Lower lobe of right lung (tissue), 2 donors: ENCODE measurements at regions not wholly inside any gene's neighbourhood (a gene's known extent, or its start where the extent isn't known, plus 50 kb on each side); places are given as distances from the start of the nearest gene placed in this dataset.

ENCODE experiments used
- ATAC-seq, 2 donors: fragments of 200-7000 bp; cut with Tn5 transposase; one replicate each; pipeline ENCODE4 v1.9.1; 2020 to 2022; ENCODE audit warnings: mild to moderate bottlenecking in 2 of 2, moderate library complexity in 2 of 2
- DNase-seq: peaks from one replicate; pipeline ENCODE4 v3.0.0-alpha.2; 2020
- H3K27ac ChIP-seq: fragments of 200-600 bp; one replicate; pipeline ENCODE4 v1.8.0; 2022
- H3K27me3 ChIP-seq: fragments of 200-600 bp; one replicate; pipeline ENCODE4 v1.8.0; 2022; ENCODE audit warnings: low read depth
- H3K36me3 ChIP-seq: fragments of 200-600 bp; one replicate; pipeline ENCODE4 v1.8.0; 2022; ENCODE audit warnings: mild to moderate bottlenecking
- H3K4me1 ChIP-seq: fragments of 200-600 bp; one replicate; pipeline ENCODE4 v1.8.0; 2022
- H3K4me3 ChIP-seq: fragments of 200-600 bp; one replicate; pipeline ENCODE4 v1.8.0; 2022; ENCODE audit warnings: mild to moderate bottlenecking
- H3K9me3 ChIP-seq: fragments of 200-600 bp; one replicate; pipeline ENCODE4 v1.8.0; 2022
- CTCF ChIP-seq: fragments of 200-600 bp; IDR thresholded peaks from one replicate; pipeline ENCODE4 v1.8.0; 2022; ENCODE audit warnings: antibody characterized with exemption, mild to moderate bottlenecking
- intact Hi-C: fragments of 100-400 bp; cut with DNase I; formaldehyde crosslinking; loops from one replicate; pipeline ENCODE4 v1.11.0; 2022
- donor health status: DM: no; HTN: yes; CAD: no; lungs with severe emphysema.

DNA sequence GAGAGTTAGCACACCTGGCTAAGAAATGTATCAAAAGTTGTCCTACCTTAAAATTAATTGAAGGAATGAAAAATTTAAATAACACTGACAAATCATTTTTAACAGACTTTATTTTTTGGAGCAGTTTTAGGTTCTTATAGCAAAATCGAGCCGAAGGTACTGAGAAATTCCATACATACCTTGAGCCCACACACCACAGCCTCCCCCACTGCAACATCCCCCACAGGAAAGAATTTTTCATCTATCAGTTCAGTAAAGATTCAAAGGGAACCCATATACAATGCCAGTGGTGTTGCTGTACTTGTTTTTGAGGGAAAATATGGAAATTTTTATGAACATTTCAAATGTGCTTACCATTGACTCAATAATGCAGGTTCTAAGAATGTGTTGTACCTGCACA lies 169.8 kb upstream of the HS6ST1 start:
- intact Hi-C loops, result no loop called here
- DNase-seq, result no peak
- H3K9me3 ChIP-seq, result no peaks in the 10 kb centered on the region
- no peaks in the 10 kb centered on the region for H3K4me1 ChIP-seq
- H3K36me3 ChIP-seq, result no peaks in the 10 kb centered on the region
- no peak for TF ChIP-seq CTCF
- no peaks in the 10 kb centered on the region for H3K27me3 ChIP-seq
- H3K27ac ChIP-seq, result no peak overlapping the region
- no peak for ATAC-seq
- no peak overlapping the region for H3K4me3 ChIP-seq

- Histone ChIP-seq H3K4me1 (peaks cover 2% of the 10 kb centered on the region), H3K36me3 (no peaks in the 10 kb centered on the region), H3K27me3 (peaks cover 7% of the 10 kb centered on the region), H3K9me3 (no peaks in the 10 kb centered on the region), H3K27ac (no peak overlapping the region), H3K4me3 (no peak overlapping the region)
- DNase-seq (no peak), ATAC-seq (no peak)
- intact Hi-C loops, result no loop called here
- TF ChIP-seq CTCF, result no peak
Observed at GRCh38 chr2:128489526-128490273, 171.0 kb upstream of the HS6ST1 start.

GRCh38 chr2:128490321-128490720 lies 171.7 kb upstream of the HS6ST1 start:
- H3K4me3 ChIP-seq, result no peak overlapping the region
- no peaks in the 10 kb centered on the region for H3K9me3 ChIP-seq
- no peaks in the 10 kb centered on the region for H3K36me3 ChIP-seq
- ATAC-seq, result no peak
- DNase-seq, result no peak
- intact Hi-C loops, result no loop called here
- H3K27ac ChIP-seq, result no peak overlapping the region
- peaks cover 8% of the 10 kb centered on the region for H3K4me1 ChIP-seq
- TF ChIP-seq CTCF, result no peak
- peaks cover 7% of the 10 kb centered on the region for H3K27me3 ChIP-seq

DNA sequence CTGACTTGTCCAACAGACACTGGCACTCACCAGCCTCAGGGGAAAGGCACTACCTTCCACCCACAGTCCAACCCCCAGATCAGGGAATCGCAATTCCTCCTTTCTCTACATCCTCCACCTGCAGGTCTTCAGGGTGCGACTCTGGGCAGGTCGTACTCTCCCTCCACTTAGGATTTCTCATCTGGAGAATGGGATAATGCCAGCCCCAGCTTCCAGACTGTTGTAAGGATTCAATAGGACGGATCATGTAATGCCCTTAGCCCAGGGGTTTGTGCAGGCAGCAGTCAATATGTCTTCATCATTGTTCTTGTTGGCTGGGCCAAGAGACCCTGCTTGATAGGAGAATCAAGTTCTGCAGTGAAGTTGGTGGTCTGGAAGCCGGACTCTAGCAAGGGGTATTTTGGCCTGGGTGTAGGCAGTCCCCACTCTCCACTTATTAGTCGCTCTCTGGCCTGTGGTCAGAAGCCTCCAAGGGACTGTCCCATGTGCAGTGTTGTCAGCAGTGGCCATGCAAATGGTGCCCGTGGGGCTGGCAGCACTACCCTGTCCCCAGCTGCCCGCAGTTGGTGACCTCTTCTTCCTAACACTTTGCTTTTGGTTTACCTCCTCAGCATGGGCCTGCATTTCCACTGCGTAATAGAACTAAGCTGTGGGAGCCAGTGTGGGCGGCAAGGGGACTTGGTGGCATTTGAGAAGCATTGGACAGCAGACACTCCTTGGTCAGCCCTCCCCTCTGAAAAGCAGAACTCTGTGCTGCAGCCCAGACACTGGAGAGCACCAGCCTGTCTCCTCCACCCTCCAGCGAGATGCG lies 172.4 kb upstream of the HS6ST1 start:
- H3K27ac ChIP-seq, result no peak overlapping the region
- no peaks in the 10 kb centered on the region for H3K9me3 ChIP-seq
- intact Hi-C loops, result no loop called here
- TF ChIP-seq CTCF, result no peak
- no peak overlapping the region for H3K4me3 ChIP-seq
- ATAC-seq (no peak), DNase-seq (no peak)
- H3K36me3 ChIP-seq, result no peaks in the 10 kb centered on the region
- peaks cover 9% of the 10 kb centered on the region for H3K4me1 ChIP-seq
- peaks cover 7% of the 10 kb centered on the region for H3K27me3 ChIP-seq

DNA sequence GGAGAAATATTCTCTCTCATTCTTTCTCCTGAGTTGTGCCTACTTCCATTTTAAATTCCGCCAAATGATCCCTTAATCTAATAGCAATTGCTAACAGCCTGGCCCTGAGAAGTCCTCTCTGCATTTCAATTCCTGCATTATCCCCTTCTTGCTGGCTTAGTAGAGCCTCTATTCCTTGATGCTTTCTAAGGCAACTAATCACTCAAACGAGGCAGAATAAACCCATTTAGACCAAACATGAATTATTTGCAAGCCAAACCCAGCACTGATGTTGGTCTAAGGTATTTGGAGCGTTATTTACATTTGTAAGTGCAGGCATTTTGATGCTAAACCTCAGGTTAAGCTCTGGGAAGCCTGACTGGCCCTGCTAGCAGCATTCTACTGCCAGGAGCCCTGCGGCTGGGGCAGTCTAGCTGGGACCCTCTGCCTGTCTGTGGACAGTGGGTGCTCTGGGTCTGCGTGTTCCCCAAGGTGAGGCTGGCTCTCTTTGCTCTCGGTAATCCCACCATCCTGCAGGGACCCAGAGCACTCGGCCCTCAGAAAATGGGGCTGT lies 173.1 kb upstream of the HS6ST1 start:
- Histone ChIP-seq H3K4me3 (no peak overlapping the region), H3K9me3 (no peaks in the 10 kb centered on the region), H3K4me1 (peaks cover 9% of the 10 kb centered on the region), H3K27me3 (peaks cover 7% of the 10 kb centered on the region), H3K27ac (no peak overlapping the region), H3K36me3 (no peaks in the 10 kb centered on the region)
- TF ChIP-seq CTCF, result no peak
- DNase-seq (no peak), ATAC-seq (no peak)
- intact Hi-C loops, result no loop called here
